SH-SY5Y (cell line): ENCODE measurements at regions not wholly inside any gene's neighbourhood (a gene's known extent, or its start where the extent isn't known, plus 50 kb on each side); places are given as distances from the start of the nearest gene placed in this dataset.

Experiments used
- GATA2 ChIP-seq: IDR thresholded peaks from 2 replicates; pipeline ENCODE4 v1.6.1; 2011; ENCODE audit warnings: mild to moderate bottlenecking, low read depth, low read length
- GATA3 ChIP-seq: IDR thresholded peaks from 2 replicates; pipeline ENCODE4 v1.6.1; 2011; ENCODE audit warnings: low read depth, mild to moderate bottlenecking, low read length, moderate library complexity

DNA sequence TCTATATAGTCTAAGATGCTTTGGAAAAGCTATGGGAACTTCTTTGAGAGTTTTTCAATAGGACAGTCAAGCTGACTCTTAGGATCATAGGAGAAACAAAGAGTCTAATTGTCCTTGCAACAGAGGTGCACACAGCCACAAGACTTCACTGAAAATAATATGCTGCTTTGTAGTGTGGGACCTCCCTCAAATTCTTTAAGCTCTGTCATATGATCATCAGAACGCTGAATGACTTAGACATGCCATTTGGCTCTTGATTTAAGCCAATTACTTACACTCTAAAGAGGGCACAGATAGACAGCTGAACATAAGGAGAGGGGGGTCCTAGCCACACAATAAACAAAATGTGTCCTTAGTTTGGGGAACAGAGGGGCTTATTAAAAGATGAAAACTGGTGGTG is 818.7 kb upstream of the GJE1 start:
- TF ChIP-seq GATA3 = no peak
- no peak for TF ChIP-seq GATA2

DNA sequence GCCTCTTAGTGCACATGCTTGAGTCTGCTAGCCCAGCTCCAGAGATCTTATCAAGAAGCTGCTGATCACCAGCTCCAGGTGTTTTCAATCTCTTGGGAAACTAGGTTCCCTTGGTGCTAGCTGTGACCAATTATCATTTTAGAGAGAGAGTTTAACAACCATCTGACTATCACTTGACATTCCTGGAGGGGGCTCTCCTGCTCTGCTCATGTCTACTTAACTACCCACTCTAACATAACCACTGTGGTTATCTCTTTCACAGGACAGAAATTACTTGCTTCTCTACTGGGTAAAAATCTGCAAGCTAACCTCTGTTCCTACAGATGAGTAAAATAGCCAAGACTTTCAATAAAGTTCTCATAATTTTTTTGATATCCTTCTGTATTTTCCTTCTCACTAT is 823.4 kb upstream of the GJE1 start:
- TF ChIP-seq GATA3 (no peak), GATA2 (no peak)

DNA sequence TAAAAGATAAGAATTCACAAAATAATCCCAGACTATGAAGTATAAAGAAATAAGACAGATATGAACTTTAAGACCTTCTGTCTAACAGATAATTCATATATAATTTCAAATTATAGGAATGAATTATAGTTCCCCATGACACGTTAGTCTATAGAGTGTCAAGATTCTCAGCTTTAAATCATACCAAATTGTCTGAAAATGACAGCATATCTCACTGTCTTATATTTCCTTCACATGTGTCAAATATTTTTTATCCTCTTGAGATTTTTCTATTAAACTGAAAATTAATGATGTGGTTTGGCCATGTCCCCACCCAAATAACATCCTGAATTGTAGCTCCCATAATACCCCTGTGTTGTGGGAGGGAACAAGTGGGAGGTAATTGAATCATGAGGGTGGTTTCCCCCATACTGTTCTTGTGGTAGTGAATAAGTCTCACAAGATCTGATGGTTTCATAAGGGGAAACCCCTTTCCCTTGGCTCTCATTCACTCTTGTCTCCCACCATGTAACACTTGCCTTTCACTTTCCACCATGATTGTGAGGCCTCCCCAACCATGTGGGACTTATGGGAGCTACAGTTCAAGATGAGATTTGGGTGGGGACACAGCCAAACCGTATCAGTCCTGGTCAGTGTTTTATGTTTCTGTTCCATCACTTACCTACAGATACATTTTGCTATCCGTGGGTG is 825.3 kb upstream of the GJE1 start:
- no peak for TF ChIP-seq GATA2
- TF ChIP-seq GATA3 = no peak

DNA sequence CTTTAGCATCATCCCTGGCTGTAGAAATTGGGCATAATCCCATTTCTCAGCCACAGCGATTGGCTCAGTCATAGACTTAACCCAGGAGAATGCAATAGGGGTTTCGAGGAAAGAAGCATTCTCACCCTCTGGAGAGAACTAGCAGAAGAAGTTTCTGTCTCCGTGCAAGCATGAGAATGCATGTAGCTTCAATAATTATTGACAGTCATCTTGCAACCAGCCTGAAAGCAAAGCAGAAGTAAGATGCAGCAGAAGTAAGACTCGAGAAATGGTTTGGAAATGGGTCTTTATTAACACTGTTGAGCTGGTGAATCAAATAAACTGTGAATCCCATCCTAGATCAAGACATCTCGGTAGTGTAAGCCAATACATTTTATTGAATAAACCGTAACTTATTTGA is 828.8 kb upstream of the GJE1 start:
- TF ChIP-seq GATA2 (no peak), GATA3 (no peak)

DNA sequence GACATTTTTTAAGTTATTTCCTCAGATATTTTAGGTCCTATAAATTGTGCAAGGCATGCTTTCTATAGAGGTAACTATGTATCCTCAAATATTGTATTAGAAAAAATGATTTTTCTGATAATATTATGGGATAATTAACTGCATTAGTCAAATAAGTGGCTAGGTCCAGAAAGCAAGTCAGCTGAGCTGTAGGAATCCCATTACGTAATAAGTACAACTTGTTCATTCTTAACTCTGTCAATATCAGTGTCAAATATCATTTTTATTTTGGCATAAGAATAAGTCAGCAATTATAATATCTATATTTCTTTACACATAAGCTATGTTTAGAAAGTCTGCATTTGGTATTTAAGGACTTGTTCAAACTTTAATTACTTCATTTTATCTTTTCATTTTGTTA is 830.9 kb upstream of the GJE1 start:
- no peak for TF ChIP-seq GATA2
- TF ChIP-seq GATA3 = no peak

DNA sequence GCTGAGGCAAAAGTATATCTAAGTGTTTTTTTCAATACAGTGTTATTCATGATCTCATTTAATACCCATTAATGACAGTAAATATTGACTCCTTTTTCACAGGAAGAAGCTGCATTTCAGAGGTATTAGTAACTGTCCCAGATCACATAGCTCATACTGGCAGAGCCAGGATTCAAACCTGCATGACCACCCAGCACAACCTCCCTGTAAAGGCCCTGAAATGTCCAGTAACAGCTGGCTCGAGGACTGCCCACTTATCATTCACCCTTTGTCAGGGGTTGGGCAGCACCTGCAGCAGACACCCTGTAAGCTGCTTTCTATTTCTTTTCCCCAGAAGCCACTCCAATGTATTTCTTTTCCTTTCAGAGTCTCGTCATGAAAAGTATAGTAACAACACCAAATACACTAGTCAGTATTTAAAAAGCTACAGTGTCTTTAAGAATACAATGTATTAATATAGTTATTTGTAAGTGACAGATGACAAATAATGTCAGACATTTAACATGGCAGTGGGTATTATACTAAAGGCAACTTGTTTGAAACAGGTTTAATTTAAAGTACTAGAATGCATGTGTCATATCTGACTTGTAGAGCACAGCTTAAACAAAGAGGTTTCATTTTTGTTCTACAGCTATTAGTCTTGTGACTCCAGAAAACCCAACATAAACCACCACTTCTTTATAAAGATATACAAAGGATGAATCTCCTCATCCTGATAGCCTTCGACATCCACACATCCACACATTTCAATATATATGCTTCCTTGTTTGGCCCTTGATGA is 841.6 kb upstream of the GJE1 start:
- TF ChIP-seq GATA3 = no peak
- TF ChIP-seq GATA2 = no peak

DNA sequence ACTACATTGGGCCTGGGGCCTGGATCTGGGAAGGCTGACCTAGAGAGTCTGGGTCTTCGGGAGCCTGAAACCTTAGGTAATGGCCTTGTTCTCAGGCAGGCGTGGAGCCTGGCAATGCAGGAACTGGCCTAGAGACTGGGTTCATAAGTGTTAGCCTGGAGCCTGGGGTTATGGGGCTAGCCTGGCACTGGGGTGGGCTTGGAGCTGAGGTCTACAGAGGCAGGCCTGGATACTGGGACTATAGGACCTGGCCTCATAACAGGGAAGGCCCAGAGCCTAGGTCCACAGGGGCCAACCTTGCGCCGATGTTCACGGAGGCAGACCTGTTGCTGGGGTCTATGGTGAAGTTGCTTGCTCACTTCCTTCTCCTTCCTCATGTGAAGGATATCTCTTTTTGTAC is 843.8 kb upstream of the GJE1 start:
- TF ChIP-seq GATA3 (no peak), GATA2 (no peak)

DNA sequence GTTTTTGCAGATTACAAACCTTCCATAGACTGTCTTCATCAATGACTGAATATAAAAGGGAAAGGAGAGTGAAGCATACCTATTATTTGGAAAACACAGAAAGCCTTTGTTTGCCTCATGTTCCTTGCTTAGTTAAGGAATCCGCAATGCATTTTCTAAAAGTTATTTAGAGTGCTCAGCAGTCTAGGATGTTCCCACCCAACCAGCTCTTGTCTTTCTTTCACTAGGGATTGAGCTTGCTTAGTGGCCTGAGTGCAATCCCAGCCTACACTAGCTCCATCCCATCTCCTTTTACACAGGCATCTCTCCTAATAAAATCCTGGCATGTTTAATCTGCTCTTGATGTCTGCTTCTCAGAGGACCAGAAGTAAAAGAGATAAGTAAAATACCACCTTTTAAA is 850.5 kb upstream of the GJE1 start:
- no peak for TF ChIP-seq GATA3
- TF ChIP-seq GATA2 = no peak

DNA sequence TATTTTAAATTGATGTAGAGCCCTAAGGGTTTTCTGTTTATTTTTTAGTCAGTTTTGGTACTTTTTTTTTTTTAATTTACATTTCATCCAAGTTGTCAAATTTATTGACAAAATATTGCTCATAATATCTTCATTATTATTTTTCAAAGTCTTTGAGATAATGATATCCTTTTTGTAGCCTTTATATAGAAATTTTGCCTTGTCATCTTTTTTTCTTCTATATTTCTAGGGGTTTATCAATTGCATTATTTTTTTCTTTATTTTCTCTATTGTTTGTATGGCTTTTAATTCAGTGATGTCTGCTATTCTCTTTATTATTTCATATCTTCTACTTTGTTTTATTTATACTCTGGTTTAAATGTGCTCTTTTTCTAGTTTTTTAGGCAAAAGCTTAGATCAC is 863.0 kb upstream of the GJE1 start:
- no peak for TF ChIP-seq GATA3

DNA sequence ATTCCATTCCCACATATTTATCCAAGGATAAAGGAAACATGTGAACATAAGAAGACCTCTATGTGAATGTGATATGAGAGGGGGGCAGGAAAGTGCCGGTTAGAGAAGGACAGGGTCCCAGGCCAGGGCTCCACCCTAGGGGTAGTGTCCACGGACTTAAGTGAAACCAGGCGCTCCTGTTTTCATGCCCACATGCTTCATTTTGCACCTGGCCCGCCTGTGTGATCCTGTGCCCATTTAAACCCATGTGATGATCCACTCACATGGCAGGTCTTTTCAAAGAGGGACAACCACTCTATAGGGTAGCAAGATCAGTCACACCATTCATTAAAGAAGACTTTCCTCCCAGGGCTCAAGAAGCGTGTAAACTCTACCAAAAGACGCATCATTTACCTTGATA is 865.3 kb upstream of the GJE1 start:
- TF ChIP-seq GATA3 (no peak), GATA2 (no peak)

DNA sequence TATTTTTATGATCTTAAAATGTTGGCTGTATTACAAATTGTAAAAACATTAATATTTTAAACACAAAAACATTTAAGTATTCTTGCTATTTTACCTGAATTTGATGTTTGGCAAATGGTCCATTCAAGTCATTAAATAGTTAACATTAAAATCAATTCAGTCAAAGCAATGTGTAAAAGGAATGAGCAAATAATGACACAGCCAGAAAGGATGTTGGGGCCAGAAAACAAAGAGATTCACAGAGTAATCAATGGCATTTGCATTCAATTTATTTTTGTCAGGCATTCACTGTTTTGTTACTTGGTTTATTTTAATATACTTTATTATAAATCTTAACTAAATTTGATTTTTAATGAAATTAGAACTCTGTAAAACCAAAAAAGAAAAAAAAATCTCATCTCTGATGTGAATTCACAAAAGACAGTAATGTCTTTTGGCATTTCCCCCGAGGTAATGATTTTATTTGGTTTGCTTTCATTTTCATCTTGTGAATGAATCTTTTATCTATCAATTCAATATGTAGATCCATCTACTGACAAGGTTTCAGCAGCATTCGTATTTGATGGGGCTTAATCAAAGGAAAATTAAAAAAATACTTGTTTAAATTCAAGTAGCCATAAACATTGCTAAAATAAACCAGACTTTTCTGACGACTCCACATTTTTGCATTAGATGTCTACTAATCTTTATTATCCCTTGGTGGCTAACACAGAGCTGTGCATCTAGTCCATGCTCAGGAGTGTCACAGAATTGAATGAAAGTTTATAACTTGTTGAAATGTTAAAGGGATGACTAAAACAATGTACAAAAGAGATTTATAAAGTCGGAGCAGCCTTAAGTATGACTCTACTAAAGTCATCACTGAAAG is 866.7 kb upstream of the GJE1 start:
- TF ChIP-seq GATA3 = no peak
- TF ChIP-seq GATA2 = no peak

DNA sequence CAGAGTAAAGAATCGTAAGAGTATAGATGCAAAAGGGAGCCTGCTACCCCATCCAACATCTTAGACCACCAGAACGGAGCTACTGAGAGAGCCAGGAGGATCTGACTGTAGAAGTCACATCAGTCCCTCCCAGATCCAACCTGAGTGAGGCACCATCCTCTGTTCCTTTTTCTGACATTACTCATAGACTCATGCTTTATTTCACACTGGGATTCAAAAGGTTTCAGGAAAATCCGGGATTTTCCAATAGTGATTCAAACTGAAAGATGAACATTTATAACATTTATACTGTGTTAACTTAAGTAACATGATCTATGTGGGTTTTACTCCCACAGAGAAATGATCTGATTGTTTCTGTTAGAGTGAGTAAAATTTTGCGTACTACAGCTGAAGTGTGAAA is 868.6 kb upstream of the GJE1 start:
- TF ChIP-seq GATA3 (no peak), GATA2 (no peak)

DNA sequence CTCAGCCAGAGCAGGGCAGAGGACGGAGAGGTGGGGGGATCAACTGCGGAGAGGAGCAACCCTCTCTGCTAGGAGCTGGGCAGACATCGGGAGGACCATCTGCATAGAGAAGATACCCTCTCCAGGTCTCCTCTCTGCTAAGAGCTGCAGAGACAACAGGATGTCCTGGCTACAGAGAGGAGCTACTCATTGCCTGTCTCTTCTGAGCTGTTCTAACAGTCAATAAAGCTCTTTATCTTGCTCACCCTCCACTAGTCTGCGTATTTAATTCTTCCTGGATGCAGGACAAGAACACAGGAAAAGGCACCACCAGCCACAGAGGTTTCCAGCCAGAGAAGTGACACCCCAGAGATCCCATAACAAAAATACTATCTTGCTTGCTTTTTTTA is 871.1 kb upstream of the GJE1 start:
- no peak for TF ChIP-seq GATA3
- TF ChIP-seq GATA2 = no peak

DNA sequence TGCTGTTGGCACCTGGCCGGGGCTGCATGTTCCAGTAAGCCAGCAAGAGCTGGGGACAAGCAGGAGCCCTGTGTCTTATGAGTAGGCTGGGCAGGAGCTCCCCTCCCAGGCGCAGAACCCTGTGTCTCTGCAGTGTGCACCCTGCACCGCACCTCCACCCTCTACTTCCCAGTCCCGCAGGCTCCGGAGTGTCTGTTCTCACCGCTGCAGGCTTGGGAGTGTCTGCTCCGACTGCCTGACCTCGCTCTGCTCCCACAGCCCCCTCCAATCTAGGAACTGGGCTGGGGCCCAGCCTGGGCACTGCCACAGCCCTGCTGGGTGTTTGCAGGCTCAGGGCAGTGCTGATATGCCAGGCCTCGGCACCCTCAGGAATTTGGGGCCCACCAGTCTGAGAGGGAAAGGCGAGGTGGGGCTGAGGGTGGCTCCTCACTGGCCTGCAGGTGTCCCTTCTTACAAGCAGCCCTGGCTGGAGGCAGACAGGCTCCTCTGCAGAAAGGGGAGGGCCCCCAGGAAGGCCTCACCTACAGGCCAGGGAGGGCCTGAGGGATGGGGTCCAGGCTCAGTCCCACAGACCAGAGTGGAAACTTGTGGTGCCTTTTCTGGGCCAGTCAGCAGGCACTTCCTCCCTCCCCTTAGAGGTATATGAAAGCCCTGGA is 871.6 kb upstream of the GJE1 start:
- TF ChIP-seq GATA3 (no peak), GATA2 (no peak)

DNA sequence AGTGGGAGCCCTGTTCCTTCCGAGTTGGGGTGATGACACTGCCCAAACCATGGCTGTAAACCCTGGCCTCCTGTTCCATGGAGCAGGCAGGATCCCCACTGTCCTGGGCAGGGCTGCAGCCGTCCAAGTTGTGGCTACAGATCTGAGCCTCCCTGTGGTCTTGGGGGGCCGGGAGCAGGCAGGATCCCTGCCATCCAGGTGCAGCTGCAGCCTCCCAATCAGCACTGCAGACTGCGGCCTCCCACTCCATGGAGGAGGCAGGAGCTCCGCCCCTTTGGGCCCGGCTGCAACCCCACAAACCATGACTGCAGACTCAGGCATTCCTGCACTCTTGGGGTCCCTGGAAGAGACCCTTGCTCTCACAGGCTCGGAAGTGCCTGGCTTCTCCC is 872.1 kb upstream of the GJE1 start:
- TF ChIP-seq GATA3 (no peak), GATA2 (no peak)
